GM12878 (cell line): ENCODE measurements at regions not wholly inside any gene's neighbourhood (a gene's known extent, or its start where the extent isn't known, plus 50 kb on each side); places are given as distances from the start of the nearest gene placed in this dataset.

Experiments used
- ATAC-seq: fragments of 200-7000 bp; cut with Tn5 transposase; 3 replicates; pipeline ENCODE4 v1.9.1; 2020; ENCODE audit warnings: mild to moderate bottlenecking, moderate library complexity
- BruUV-seq: library from RNA; stranded (reverse); fragments of 400-500 nt; replicated peaks from 2 replicates; lab custom pipeline; 2021; lab: Mats Ljungman, UMichigan
- CTCF ChIA-PET: fragments of 300-600 bp; sonication (Branson Sonifier 250); formaldehyde crosslinking; extraction: SDS; loops from one replicate; lab custom pipeline; 2021; ENCODE audit warnings: inconsistent platforms; lab: Yijun Ruan, JAX
- POLR2A ChIA-PET: fragments of 350-600 bp; formaldehyde crosslinking; extraction: SDS; loops from one replicate; lab custom pipeline; 2021; ENCODE audit warnings: inconsistent platforms; lab: Charles Lee
- RAD21 ChIA-PET: fragments of 300-600 bp; sonication (Branson Sonifier 250); formaldehyde crosslinking; loops from one replicate; lab custom pipeline; 2023; ENCODE audit warnings: antibody characterized with exemption; ENCODE audit not compliant: unreplicated experiment; lab: Charles Lee
- SMC1A ChIA-PET: fragments of 300-600 bp; sonication (Branson Sonifier 250); formaldehyde crosslinking; loops from one replicate; lab custom pipeline; 2023; ENCODE audit not compliant: unreplicated experiment, uncharacterized antibody; lab: Charles Lee
- DNase-seq: peaks from one replicate; pipeline ENCODE4 v3.0.0-alpha.2; 2011; ENCODE audit warnings: low read depth, low spot score
- FAIRE-seq: peaks from 3 replicates; lab custom pipeline; 2011; peaks lifted over from hg19 to GRCh38; lab: Jason Lieb, UNC
- H2AFZ ChIP-seq: 2 replicates; pipeline ENCODE4 v1.6.0; 2011; ENCODE audit warnings: low read depth, low read length, control low read depth; ENCODE audit not compliant: control insufficient read depth
- H3K27ac ChIP-seq: 2 replicates; pipeline ENCODE4 v1.5.1; 2011; ENCODE audit warnings: control low read depth; ENCODE audit not compliant: control insufficient read depth, insufficient read depth
- H3K27me3 ChIP-seq, 2 experiments: replicated peaks in 1 of 2; 2 replicates each; pipeline versions ENCODE4 v1.6.0 to v1.6.1; 2011; ENCODE audit warnings: low read length in 1 of 2; ENCODE audit not compliant: control insufficient read depth in 2 of 2, insufficient read depth in 2 of 2
- H3K36me3 ChIP-seq, 2 experiments: 2 replicates each; pipeline ENCODE4 v1.5.1; 2011; ENCODE audit warnings: low read length in 1 of 2; ENCODE audit not compliant: control insufficient read depth in 2 of 2, insufficient read depth in 2 of 2
- H3K4me1 ChIP-seq: 2 replicates; pipeline ENCODE4 v1.6.1; 2011; ENCODE audit warnings: mild to moderate bottlenecking, low read length, moderate library complexity, mixed read lengths; ENCODE audit not compliant: control insufficient read depth, insufficient read depth
- H3K4me2 ChIP-seq: 2 replicates; pipeline ENCODE4 v1.6.0; 2011; ENCODE audit warnings: control low read depth; ENCODE audit not compliant: control insufficient read depth, insufficient read depth
- H3K4me3 ChIP-seq: fragments of 200-600 bp; sonication (generic); 2 replicates; pipeline ENCODE4 v1.5.1; 2016
- H3K79me2 ChIP-seq: 2 replicates; pipeline ENCODE4 v1.6.0; 2011; ENCODE audit warnings: low read length; ENCODE audit not compliant: control insufficient read depth, insufficient read depth
- H3K9ac ChIP-seq: 2 replicates; pipeline ENCODE4 v1.8.0; 2011; ENCODE audit warnings: low read length, control low read depth, mixed read lengths; ENCODE audit not compliant: control insufficient read depth, insufficient read depth
- H3K9me3 ChIP-seq: replicated peaks from 3 replicates; pipeline ENCODE4 v1.5.1; 2011; ENCODE audit warnings: mild to moderate bottlenecking, low read length; ENCODE audit not compliant: control insufficient read depth, insufficient read depth
- H4K20me1 ChIP-seq: 2 replicates; pipeline ENCODE4 v1.6.0; 2011; ENCODE audit not compliant: control insufficient read depth, insufficient read depth
- ASH2L ChIP-seq: fragments of 300-600, 200-600 bp; sonication (generic); IDR thresholded peaks from 2 replicates; pipeline ENCODE4 v1.6.1; 2017; ENCODE audit warnings: low read depth, mild to moderate bottlenecking, borderline replicate concordance
- BHLHE40 ChIP-seq, 2 experiments: fragments of 450-650 bp in 1 of 2; IDR thresholded peaks; 2 replicates each; pipeline ENCODE4 v1.6.1; 2011 to 2017; ENCODE audit warnings: low read depth in 2 of 2, borderline replicate concordance in 1 of 2, improper control_type of control experiment in 1 of 2, low read length in 1 of 2, mild to moderate bottlenecking in 1 of 2
- CHD4 ChIP-seq: fragments of 200-600 bp; sonication (generic); IDR thresholded peaks from 2 replicates; pipeline ENCODE4 v1.6.1; 2016; ENCODE audit warnings: mild to moderate bottlenecking
- DPF2 ChIP-seq: fragments of 450-650 bp; IDR thresholded peaks from 2 replicates; pipeline ENCODE4 v1.6.1; 2017; ENCODE audit warnings: mild to moderate bottlenecking
- EED ChIP-seq: sonication (generic); IDR thresholded peaks from 2 replicates; pipeline ENCODE4 v1.6.1; 2016; ENCODE audit warnings: antibody characterized with exemption, low read depth
- IRF5 ChIP-seq: fragments of 450-650 bp; IDR thresholded peaks from 2 replicates; pipeline ENCODE4 v1.6.1; 2017; ENCODE audit warnings: borderline replicate concordance
- KDM1A ChIP-seq: fragments of 200-600 bp; sonication (generic); IDR thresholded peaks from 2 replicates; pipeline ENCODE4 v1.6.1; 2016; ENCODE audit warnings: borderline replicate concordance
- LARP7 ChIP-seq: fragments of 450-650 bp; IDR thresholded peaks from 2 replicates; pipeline ENCODE4 v1.6.1; 2017; ENCODE audit warnings: mild to moderate bottlenecking
- MYC ChIP-seq: IDR thresholded peaks from 2 replicates; pipeline ENCODE4 v1.6.1; 2011; ENCODE audit warnings: mild to moderate bottlenecking, low read length, moderate library complexity, inconsistent platforms; ENCODE audit not compliant: insufficient read depth, insufficient replicate concordance, insufficient read length, severe bottlenecking
- NBN ChIP-seq: fragments of 450-650 bp; IDR thresholded peaks from 2 replicates; pipeline ENCODE4 v1.6.1; 2016
- NR2C2 ChIP-seq: IDR thresholded peaks from 2 replicates; pipeline ENCODE4 v1.6.1; 2011; ENCODE audit warnings: borderline replicate concordance, low read depth; ENCODE audit not compliant: control insufficient read depth, insufficient read length
- NRF1 ChIP-seq: conservative IDR thresholded peaks from 2 replicates; pipeline ENCODE4 v1.6.1; 2011; ENCODE audit warnings: mild to moderate bottlenecking, low read depth, low read length, improper control_type of control experiment
- PAX5 ChIP-seq: IDR thresholded peaks from 2 replicates; pipeline ENCODE4 v1.6.1; 2011; ENCODE audit warnings: low read depth, low read length, borderline replicate concordance
- POLR2A ChIP-seq: IDR thresholded peaks from 2 replicates; pipeline ENCODE4 v1.6.1; 2011; ENCODE audit warnings: low read depth, mild to moderate bottlenecking, low read length
- RAD21 ChIP-seq: IDR thresholded peaks from 2 replicates; pipeline ENCODE4 v1.6.1; 2011; ENCODE audit warnings: mild to moderate bottlenecking, low read depth, low read length, moderate library complexity; ENCODE audit not compliant: insufficient read depth
- SIX5 ChIP-seq: IDR thresholded peaks from 2 replicates; pipeline ENCODE4 v1.6.1; 2011; ENCODE audit warnings: mild to moderate bottlenecking, low read depth, low read length, moderate library complexity; ENCODE audit not compliant: severe bottlenecking
- SMAD1 ChIP-seq: fragments of 450-650 bp; IDR thresholded peaks from 2 replicates; pipeline ENCODE4 v1.6.1; 2018; ENCODE audit warnings: mild to moderate bottlenecking, low read depth; ENCODE audit not compliant: partially characterized antibody
- ZSCAN29 ChIP-seq: fragments of 450-650 bp; IDR thresholded peaks from 2 replicates; pipeline ENCODE4 v1.6.1; 2017; ENCODE audit warnings: mild to moderate bottlenecking, moderate library complexity
- WGBS: methylation state at CpG from one replicate; pipeline ENCODE4 v1.1.6; 2016; ENCODE audit warnings: low lambda C conversion rate; ENCODE audit not compliant: insufficient replicate concordance, insufficient coverage; ENCODE audit errors: missing lambda C conversion rate; 5-methylcytosine and 5-hydroxymethylcytosine counted together
- in situ Hi-C: fragments of 300-500 bp; cut with MboI; formaldehyde crosslinking; loops from 9 replicates; pipeline ENCODE4 v1.14.3; 2018; ENCODE audit warnings: mixed read lengths
- intact Hi-C: fragments of 100-400 bp; cut with micrococcal nuclease; formaldehyde crosslinking; loops from one replicate; pipeline ENCODE4 v1.14.2; 2022; ENCODE audit not compliant: unreplicated experiment
- TF ChIP-seq, protein P1 (sequence below): IDR thresholded peaks from 2 replicates; pipeline ENCODE4 v1.6.1; 2011; ENCODE audit warnings: mild to moderate bottlenecking, low read depth, low read length, moderate library complexity; ENCODE audit not compliant: insufficient replicate concordance

DNA sequence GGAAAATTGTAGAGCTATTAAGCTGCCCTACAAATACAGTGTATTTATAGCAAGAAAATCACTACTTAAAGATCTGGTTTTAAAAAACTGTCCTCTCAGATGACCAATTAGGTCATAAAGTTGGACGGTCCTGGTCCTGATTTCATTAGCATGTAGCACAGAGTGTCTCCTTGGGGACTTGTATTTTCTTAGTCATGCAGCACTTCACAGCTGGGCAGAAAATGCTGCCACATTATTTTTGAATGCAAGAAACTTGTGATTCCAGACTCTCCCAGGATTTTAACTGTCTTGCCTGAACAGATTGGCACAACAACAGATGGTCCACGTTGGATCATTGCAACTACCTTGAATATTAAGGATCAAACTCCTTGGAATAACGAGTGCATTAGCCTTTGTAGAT is 348.1 kb upstream of the SGCD start (continued):
- TF ChIP-seq BHLHE40 (IDR thresholded peaks at IDR 0.05; ENCODE audit: borderline replicate concordance in 1 of 2, low read depth in 2 of 2, low read length in 1 of 2) (no peak), NBN (no peak), PAX5 (no peak), ZSCAN29 (no peak)

DNA sequence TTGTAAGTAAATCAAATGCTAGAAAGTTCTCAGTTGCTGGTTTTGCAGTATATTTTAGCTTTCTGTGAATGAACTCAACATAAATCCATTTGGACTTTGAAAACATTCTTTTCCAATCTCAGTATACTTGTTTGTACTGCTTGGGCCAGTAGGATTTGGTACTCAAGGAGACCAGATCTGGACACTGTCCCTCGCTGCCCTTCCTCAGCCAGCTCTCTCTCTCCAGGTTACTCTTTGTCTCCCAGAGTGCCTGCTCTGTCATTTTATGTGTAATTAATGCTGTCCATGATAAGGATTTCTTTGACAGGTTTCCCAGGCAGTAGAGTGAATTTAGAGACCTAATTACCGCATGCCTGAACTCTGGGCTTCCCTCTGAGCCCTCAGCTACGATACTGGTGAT is 344.6 kb upstream of the SGCD start:
- Histone ChIP-seq H3K9ac (no peak overlapping the region), H3K4me3 (no peak overlapping the region), H4K20me1 (no peaks in the 10 kb centered on the region), H2AFZ (no peak overlapping the region), H3K79me2 (no peaks in the 10 kb centered on the region), H3K4me2 (no peak overlapping the region), H3K4me1 (no peaks in the 10 kb centered on the region), H3K36me3 (no peaks in the 10 kb centered on the region), H3K9me3 (no peaks in the 10 kb centered on the region), H3K27ac (no peak overlapping the region), H3K27me3 (peaks cover 0 to 4% of the 10 kb centered on the region in 2 experiments; a peak in 2 of 4 replicates)
- intact Hi-C loops (no loop called here), in situ Hi-C loops (no loop called here)
- CTCF ChIA-PET = interaction anchor here (1.0 to 1.4 kb wide), 2 partner anchors 17 to 250 kb away, joined by 3 read pairs; no protein-coding TSS in a partner anchor
- FAIRE-seq (no peak), ATAC-seq (no peak), DNase-seq (no peak)
- 0% methylated on average over 3 of the region's 3 CpGs for WGBS
- RAD21 ChIA-PET = no interaction called here
- SMC1A ChIA-PET = interaction anchor here (0.6 kb wide), 2 partner anchors 41 to 898 kb away, joined by 3 to 4 read pairs; no protein-coding TSS in a partner anchor
- no peak for TF ChIP-seq LARP7
- TF ChIP-seq ASH2L = no peak
- no peak for TF ChIP-seq SIX5
- TF ChIP-seq DPF2 = no peak
- TF ChIP-seq NRF1 = no peak
- TF ChIP-seq EED = no peak
- TF ChIP-seq CHD4 = no peak
- TF ChIP-seq SMAD1 = no peak
- TF ChIP-seq RAD21 = no peak
- no peak for TF ChIP-seq IRF5
- TF ChIP-seq KDM1A = no peak
- no peak for TF ChIP-seq NR2C2
- TF ChIP-seq POLR2A = no peak
- TF ChIP-seq, protein P1, sequence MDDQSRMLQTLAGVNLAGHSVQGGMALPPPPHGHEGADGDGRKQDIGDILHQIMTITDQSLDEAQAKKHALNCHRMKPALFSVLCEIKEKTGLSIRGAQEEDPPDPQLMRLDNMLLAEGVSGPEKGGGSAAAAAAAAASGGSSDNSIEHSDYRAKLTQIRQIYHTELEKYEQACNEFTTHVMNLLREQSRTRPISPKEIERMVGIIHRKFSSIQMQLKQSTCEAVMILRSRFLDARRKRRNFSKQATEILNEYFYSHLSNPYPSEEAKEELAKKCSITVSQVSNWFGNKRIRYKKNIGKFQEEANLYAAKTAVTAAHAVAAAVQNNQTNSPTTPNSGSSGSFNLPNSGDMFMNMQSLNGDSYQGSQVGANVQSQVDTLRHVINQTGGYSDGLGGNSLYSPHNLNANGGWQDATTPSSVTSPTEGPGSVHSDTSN = no peak
- no peak for TF ChIP-seq MYC
- POLR2A ChIA-PET = no interaction called here
- BruUV-seq = no TSS peak
